Keratinocyte (primary cell): ENCODE measurements at regions not wholly inside any gene's neighbourhood (a gene's known extent, or its start where the extent isn't known, plus 50 kb on each side); places are given as distances from the start of the nearest gene placed in this dataset.

Experiments
- DNase-seq: peaks from one replicate; pipeline ENCODE4 v3.0.0-alpha.2; 2011; ENCODE audit warnings: low read depth, missing footprints, low spot score
- FAIRE-seq: peaks from 2 replicates; lab custom pipeline; 2011; peaks lifted over from hg19 to GRCh38; lab: Jason Lieb, UNC
- H2AFZ ChIP-seq: 2 replicates; pipeline ENCODE4 v1.6.0; 2012; ENCODE audit warnings: low read length, control low read depth, inconsistent platforms; ENCODE audit not compliant: control insufficient read depth
- H3K27ac ChIP-seq: 2 replicates; pipeline ENCODE4 v1.5.1; 2011; ENCODE audit warnings: low read length; ENCODE audit not compliant: control insufficient read depth, insufficient read depth
- H3K27me3 ChIP-seq: 3 replicates; pipeline ENCODE4 v1.6.0; 2011; ENCODE audit warnings: low read length; ENCODE audit not compliant: control insufficient read depth, insufficient read depth; ENCODE audit errors: extremely low read depth
- H3K36me3 ChIP-seq, 2 experiments: 2 replicates in 1 of 2; 3 replicates in 1 of 2; pipeline ENCODE4 v1.5.1; 2011; ENCODE audit warnings: low read length in 2 of 2, mild to moderate bottlenecking in 1 of 2; ENCODE audit not compliant: control insufficient read depth in 2 of 2, insufficient read depth in 2 of 2; ENCODE audit errors: extremely low read depth in 1 of 2
- H3K4me1 ChIP-seq: 3 replicates; pipeline ENCODE4 v1.5.1; 2011; ENCODE audit warnings: low read length; ENCODE audit not compliant: control insufficient read depth, insufficient read depth; ENCODE audit errors: extremely low read depth
- H3K4me2 ChIP-seq: 3 replicates; pipeline ENCODE4 v1.6.0; 2011; ENCODE audit warnings: low read depth, low read length; ENCODE audit not compliant: control insufficient read depth, insufficient read depth; ENCODE audit errors: extremely low read depth
- H3K4me3 ChIP-seq, 3 experiments: fragments of 200-600 bp in 1 of 3; sonication (generic) in 1 of 3; 2 replicates in 2 of 3; 3 replicates in 1 of 3; pipeline ENCODE4 v1.5.1; 2011 to 2016; ENCODE audit warnings: low read length in 3 of 3, mild to moderate bottlenecking in 3 of 3, control low read depth in 2 of 3, inconsistent platforms in 1 of 3, low read depth in 1 of 3, mixed read lengths in 1 of 3, mixed run types in 1 of 3, moderate library complexity in 1 of 3; ENCODE audit not compliant: control insufficient read depth in 2 of 3, insufficient read depth in 2 of 3; ENCODE audit errors: extremely low read depth in 1 of 3
- H3K79me2 ChIP-seq: 2 replicates; pipeline ENCODE4 v1.6.0; 2012; ENCODE audit warnings: low read length; ENCODE audit not compliant: control insufficient read depth, insufficient read depth
- H3K9ac ChIP-seq: 3 replicates; pipeline ENCODE4 v1.6.0; 2011; ENCODE audit warnings: low read length; ENCODE audit not compliant: control insufficient read depth, insufficient read depth; ENCODE audit errors: extremely low read depth
- H3K9me1 ChIP-seq: 3 replicates; pipeline ENCODE4 v1.6.0; 2011; ENCODE audit warnings: low read length; ENCODE audit not compliant: control insufficient read depth, insufficient read depth; ENCODE audit errors: extremely low read depth
- H3K9me3 ChIP-seq: 2 replicates; pipeline ENCODE4 v1.5.1; 2012; ENCODE audit warnings: low read depth, low read length; ENCODE audit not compliant: control insufficient read depth
- H4K20me1 ChIP-seq: 3 replicates; pipeline ENCODE4 v1.6.0; 2011; ENCODE audit warnings: low read length; ENCODE audit not compliant: control insufficient read depth, insufficient read depth; ENCODE audit errors: extremely low read depth
- CTCF ChIP-seq, 3 experiments: IDR thresholded peaks in 1 of 3; conservative IDR thresholded peaks in 1 of 3; optimal IDR thresholded peaks in 1 of 3; 2 replicates in 2 of 3; 3 replicates in 1 of 3; pipeline versions ENCODE3 to v1.5.1; 2011; ENCODE audit warnings: low read length in 3 of 3, mild to moderate bottlenecking in 3 of 3, moderate library complexity in 2 of 3, control low read depth in 1 of 3, inconsistent platforms in 1 of 3; ENCODE audit not compliant: insufficient read depth in 2 of 3; ENCODE audit errors: extremely low read depth in 1 of 3
- EZH2 ChIP-seq: IDR thresholded peaks from one replicate; pipeline ENCODE4 v1.6.1; 2012; ENCODE audit warnings: inconsistent platforms, mild to moderate bottlenecking, low read length, moderate library complexity
- dilution Hi-C: fragments of 300-500 bp; cut with MboI; formaldehyde crosslinking; loops from one replicate; pipeline ENCODE4 v1.7.0; 2020; ENCODE audit warnings: low sequenced_read_pairs; ENCODE audit not compliant: extremely low pct_ligation_motif_present
- small RNA-seq, 3 experiments: library from RNA; depleted of rRNA; stranded (forward); fragments of <200 nt; gene quantifications; one replicate each; pipeline ENCODE3, GENCODE V24; 2012; ENCODE audit warnings: low read depth in 3 of 3, low replicate concordance in 1 of 3; ENCODE audit not compliant: insufficient read length in 3 of 3

GRCh38 chr3:90253131-90253530 lies 1145.7 kb downstream of the EPHA3 start:
- Histone ChIP-seq H3K4me2 (no peak overlapping the region), H3K36me3 (no peaks in the 10 kb centered on the region), H3K9me1 (no peaks in the 10 kb centered on the region), H4K20me1 (no peaks in the 10 kb centered on the region), H3K79me2 (no peaks in the 10 kb centered on the region), H3K9ac (no peak overlapping the region), H3K27ac (no peak overlapping the region), H3K9me3 (no peaks in the 10 kb centered on the region), H3K4me3 (no peak overlapping the region), H2AFZ (no peak overlapping the region), H3K27me3 (no peaks in the 10 kb centered on the region), H3K4me1 (no peaks in the 10 kb centered on the region)
- dilution Hi-C loops: no loop called here
- TF ChIP-seq EZH2: no peak
- TF ChIP-seq CTCF (optimal IDR thresholded peaks at IDR 0.05 in 1 of 3, IDR thresholded peaks at IDR 0.05 in 1 of 3, conservative IDR thresholded peaks at IDR 0.05 in 1 of 3; ENCODE audit: extremely low read depth in 1 of 3, insufficient read depth in 2 of 3, low read length in 3 of 3): no peak
- DNase-seq: no peak
- no peak for FAIRE-seq

- no peak overlapping the region for H3K27ac ChIP-seq
- TF ChIP-seq CTCF (optimal IDR thresholded peaks at IDR 0.05 in 1 of 3, IDR thresholded peaks at IDR 0.05 in 1 of 3, conservative IDR thresholded peaks at IDR 0.05 in 1 of 3; ENCODE audit: extremely low read depth in 1 of 3, insufficient read depth in 2 of 3, low read length in 3 of 3) (no peak), EZH2 (no peak)
- no peak for FAIRE-seq
- H3K9ac ChIP-seq: no peak overlapping the region
- no peaks in the 10 kb centered on the region for H3K4me1 ChIP-seq
- H3K79me2 ChIP-seq: no peaks in the 10 kb centered on the region
- no peak overlapping the region for H2AFZ ChIP-seq
- H3K36me3 ChIP-seq: no peaks in the 10 kb centered on the region
- no peaks in the 10 kb centered on the region for H3K9me3 ChIP-seq
- no peaks in the 10 kb centered on the region for H3K9me1 ChIP-seq
- no peak overlapping the region for H3K4me2 ChIP-seq
- dilution Hi-C loops: no loop called here
- H3K4me3 ChIP-seq: no peak overlapping the region
- H3K27me3 ChIP-seq: no peaks in the 10 kb centered on the region
- no peak for DNase-seq
- no peaks in the 10 kb centered on the region for H4K20me1 ChIP-seq
Measured at GRCh38 chr3:90261481-90262433, 1154.3 kb downstream of the EPHA3 start.

Small RNA genes lying in the stretch of these regions (small RNA-seq; reads per million reads assigned to genes)
- gene HSPE1P19 (0 reads per million in 3 experiments), gene RF00012 (0 reads per million in 3 experiments), gene RNU6-712P (0 reads per million in 3 experiments)
